Hepatocyte (in vitro differentiated cells): ENCODE measurements at regions not wholly inside any gene's neighbourhood (a gene's known extent, or its start where the extent isn't known, plus 50 kb on each side); places are given as distances from the start of the nearest gene placed in this dataset.

Experiments
- DNase-seq: peaks from one replicate; pipeline ENCODE4 v3.0.0-alpha.2; 2016; ENCODE audit warnings: low spot score
- H2AFZ ChIP-seq: fragments of 200-600 bp; sonication (generic); 2 replicates; pipeline ENCODE4 v1.6.0; 2016; ENCODE audit warnings: antibody characterized with exemption, mild to moderate bottlenecking
- H3K27ac ChIP-seq: fragments of 200-600 bp; sonication (generic); 2 replicates; pipeline ENCODE4 v1.5.1; 2016; ENCODE audit warnings: mild to moderate bottlenecking
- H3K27me3 ChIP-seq: fragments of 200-600 bp; sonication (generic); 2 replicates; pipeline ENCODE4 v1.6.1; 2016
- H3K36me3 ChIP-seq: fragments of 200-600 bp; sonication (generic); replicated peaks from 2 replicates; pipeline ENCODE4 v1.5.1; 2016; ENCODE audit warnings: low read depth; ENCODE audit not compliant: insufficient read depth
- H3K4me1 ChIP-seq: fragments of 200-600 bp; sonication (generic); 2 replicates; pipeline ENCODE4 v1.5.1; 2016; ENCODE audit warnings: mild to moderate bottlenecking, moderate library complexity; ENCODE audit not compliant: insufficient read depth
- H3K4me2 ChIP-seq: fragments of 200-600 bp; sonication (generic); 2 replicates; pipeline ENCODE4 v1.6.0; 2016
- H3K4me3 ChIP-seq: fragments of 200-600 bp; sonication (generic); 2 replicates; pipeline ENCODE4 v1.5.1; 2016; ENCODE audit warnings: mild to moderate bottlenecking
- H3K79me2 ChIP-seq: fragments of 200-600 bp; sonication (generic); 2 replicates; pipeline ENCODE4 v1.6.0; 2017; ENCODE audit warnings: mild to moderate bottlenecking
- H3K9me2 ChIP-seq: fragments of 200-600 bp; sonication (generic); replicated peaks from 2 replicates; pipeline ENCODE4 v1.6.0; 2017; ENCODE audit warnings: mild to moderate bottlenecking; ENCODE audit not compliant: insufficient read depth
- H3K9me3 ChIP-seq: fragments of 200-600 bp; sonication (generic); 2 replicates; pipeline ENCODE4 v1.5.1; 2016; ENCODE audit warnings: low read depth, mild to moderate bottlenecking
- H4K20me1 ChIP-seq: fragments of 200-600 bp; sonication (generic); 2 replicates; pipeline ENCODE4 v1.6.0; 2016; ENCODE audit warnings: mild to moderate bottlenecking; ENCODE audit not compliant: insufficient read depth, poor library complexity, severe bottlenecking
- CTCF ChIP-seq: fragments of 200-600 bp; sonication (generic); IDR thresholded peaks from 2 replicates; pipeline ENCODE4 v1.5.1; 2016; ENCODE audit warnings: antibody characterized with exemption, mild to moderate bottlenecking; ENCODE audit not compliant: poor library complexity
- EZH2 ChIP-seq: fragments of 200-600 bp; sonication (generic); IDR thresholded peaks from 2 replicates; pipeline ENCODE4 v1.6.1; 2016; ENCODE audit warnings: antibody characterized with exemption, mild to moderate bottlenecking, borderline replicate concordance
- EZH2phosphoT487 ChIP-seq: fragments of 200-600 bp; sonication (generic); IDR thresholded peaks from one replicate; pipeline ENCODE4 v1.6.1; 2018; ENCODE audit warnings: antibody characterized with exemption, mild to moderate bottlenecking, low read depth, moderate library complexity; ENCODE audit not compliant: unreplicated experiment, severe bottlenecking
- WGBS: methylation state at CpG from one replicate; pipeline ENCODE4 v1.1.6; 2016; ENCODE audit warnings: low lambda C conversion rate; ENCODE audit errors: missing lambda C conversion rate; 5-methylcytosine and 5-hydroxymethylcytosine counted together

GRCh38 chr1:83015163-83015562 is 983.8 kb downstream of the TTLL7 start:
- no peak for DNase-seq
- Histone ChIP-seq H3K27me3 (no peaks in the 10 kb centered on the region), H3K9me2 (no peaks in the 10 kb centered on the region), H3K9me3 (no peaks in the 10 kb centered on the region), H3K4me2 (no peak overlapping the region), H3K27ac (no peak overlapping the region), H2AFZ (no peak overlapping the region), H3K4me1 (no peaks in the 10 kb centered on the region), H3K4me3 (no peak overlapping the region), H4K20me1 (no peaks in the 10 kb centered on the region), H3K36me3 (no peaks in the 10 kb centered on the region), H3K79me2 (no peaks in the 10 kb centered on the region)
- TF ChIP-seq EZH2: no peak
- TF ChIP-seq CTCF: no peak
- TF ChIP-seq EZH2phosphoT487: no peak
- WGBS: 87% methylated on average over 2 of the region's 2 CpGs

GRCh38 chr1:83012950-83013349 is 986.0 kb downstream of the TTLL7 start:
- Histone ChIP-seq H3K27me3 (no peaks in the 10 kb centered on the region), H4K20me1 (no peaks in the 10 kb centered on the region), H2AFZ (no peak overlapping the region), H3K79me2 (no peaks in the 10 kb centered on the region), H3K4me2 (no peak overlapping the region), H3K9me3 (no peaks in the 10 kb centered on the region), H3K36me3 (no peaks in the 10 kb centered on the region), H3K9me2 (no peaks in the 10 kb centered on the region), H3K4me1 (no peaks in the 10 kb centered on the region), H3K4me3 (no peak overlapping the region), H3K27ac (no peak overlapping the region)
- TF ChIP-seq EZH2phosphoT487 (no peak), EZH2 (no peak), CTCF (no peak)
- no peak for DNase-seq

GRCh38 chr1:83011265-83011664 is 987.7 kb downstream of the TTLL7 start:
- Histone ChIP-seq H3K4me1 (no peaks in the 10 kb centered on the region), H4K20me1 (no peaks in the 10 kb centered on the region), H3K27ac (no peak overlapping the region), H3K79me2 (no peaks in the 10 kb centered on the region), H3K9me2 (no peaks in the 10 kb centered on the region), H2AFZ (no peak overlapping the region), H3K36me3 (no peaks in the 10 kb centered on the region), H3K27me3 (no peaks in the 10 kb centered on the region), H3K4me3 (no peak overlapping the region), H3K9me3 (no peaks in the 10 kb centered on the region), H3K4me2 (no peak overlapping the region)
- TF ChIP-seq CTCF (no peak), EZH2 (no peak), EZH2phosphoT487 (no peak)
- DNase-seq: no peak
- WGBS: 47% methylated on average over 1 of the region's 1 CpG

GRCh38 chr1:83006271-83006670 is 992.7 kb downstream of the TTLL7 start:
- no peaks in the 10 kb centered on the region for H3K79me2 ChIP-seq
- H3K4me1 ChIP-seq: no peaks in the 10 kb centered on the region
- 100% methylated on average over 3 of the region's 3 CpGs for WGBS
- TF ChIP-seq EZH2 (no peak), CTCF (no peak), EZH2phosphoT487 (no peak)
- no peak overlapping the region for H3K27ac ChIP-seq
- H3K4me3 ChIP-seq: no peak overlapping the region
- H3K9me3 ChIP-seq: no peaks in the 10 kb centered on the region
- no peaks in the 10 kb centered on the region for H3K9me2 ChIP-seq
- no peaks in the 10 kb centered on the region for H4K20me1 ChIP-seq
- no peaks in the 10 kb centered on the region for H3K36me3 ChIP-seq
- no peaks in the 10 kb centered on the region for H3K27me3 ChIP-seq
- no peak overlapping the region for H3K4me2 ChIP-seq
- DNase-seq: no peak
- no peak overlapping the region for H2AFZ ChIP-seq
